DOHH2 (cell line): ENCODE measurements at regions not wholly inside any gene's neighbourhood (a gene's known extent, or its start where the extent isn't known, plus 50 kb on each side); places are given as distances from the start of the nearest gene placed in this dataset.

Source experiments
- CTCF ChIP-seq: fragments of 200-600 bp; sonication (generic); IDR thresholded peaks from one replicate; pipeline ENCODE4 v1.5.1; 2014; ENCODE audit warnings: antibody characterized with exemption, mild to moderate bottlenecking, low read depth, low read length; ENCODE audit not compliant: poor library complexity, severe bottlenecking
- EZH2phosphoT487 ChIP-seq: fragments of 200-600 bp; sonication (generic); IDR thresholded peaks from 2 replicates; pipeline ENCODE4 v1.6.1; 2017; ENCODE audit warnings: borderline replicate concordance, mild to moderate bottlenecking, antibody characterized with exemption, low read length, moderate library complexity, mixed read lengths

- TF ChIP-seq CTCF, result no peak
- TF ChIP-seq EZH2phosphoT487, result no peak
Measured at GRCh38 chr1:99533909-99534637, 111.8 kb upstream of the PALMD start.
